Upper lobe of left lung (tissue), 6 donors: ENCODE measurements at regions not wholly inside any gene's neighbourhood (a gene's known extent, or its start where the extent isn't known, plus 50 kb on each side); places are given as distances from the start of the nearest gene placed in this dataset.

Source experiments
- ATAC-seq, 2 donors: fragments of 200-7000 bp; cut with Tn5 transposase; one replicate each; pipeline ENCODE4 v1.9.1; 2022; ENCODE audit warnings: mild to moderate bottlenecking in 2 of 2, moderate library complexity in 2 of 2; ENCODE audit not compliant: low FRiP score in 2 of 2
- DNase-seq, 2 donors: peaks; one replicate each; pipeline ENCODE4 v3.0.0-alpha.2; 2019 to 2020
- H3K27ac ChIP-seq, 4 donors: fragments of 200-600 bp; sonication (generic); one replicate each; pipeline ENCODE4 v1.5.1; 2016 to 2019
- H3K27me3 ChIP-seq, 4 donors: fragments of 200-600 bp; sonication (generic); one replicate each; pipeline ENCODE4 v1.5.1; 2017 to 2019
- H3K36me3 ChIP-seq, 4 donors: fragments of 200-600 bp; sonication (generic); one replicate each; pipeline ENCODE4 v1.5.1; 2016 to 2019
- H3K4me1 ChIP-seq, 4 donors: fragments of 200-600 bp; sonication (generic); one replicate each; pipeline ENCODE4 v1.5.1; 2018 to 2019
- H3K4me3 ChIP-seq, 4 donors: fragments of 200-600 bp; sonication (generic); one replicate each; pipeline ENCODE4 v1.5.1; 2017 to 2019; ENCODE audit warnings: mild to moderate bottlenecking in 2 of 4, moderate library complexity in 1 of 4
- H3K9me3 ChIP-seq, 4 donors: fragments of 200-600 bp; sonication (generic); one replicate each; pipeline ENCODE4 v1.5.1; 2018 to 2019
- EP300 ChIP-seq, 4 donors: sonication (generic); formaldehyde crosslinking; IDR thresholded peaks; one replicate each; pipeline ENCODE4 v1.5.1; 2017; ENCODE audit warnings: antibody characterized with exemption in 4 of 4, control low read depth in 2 of 4
- POLR2A ChIP-seq, 4 donors: fragments of 450-650 bp; IDR thresholded peaks; one replicate each; pipeline ENCODE4 v1.5.1; 2016 to 2017; ENCODE audit warnings: antibody characterized with exemption in 4 of 4, mild to moderate bottlenecking in 2 of 4
- POLR2AphosphoS5 ChIP-seq, 2 donors: sonication (generic); formaldehyde crosslinking; IDR thresholded peaks; one replicate each; pipeline ENCODE4 v1.5.1; 2017; ENCODE audit warnings: antibody characterized with exemption in 2 of 2
- WGBS, 2 donors: methylation state at CpG; one replicate each; pipeline ENCODE4 v1.1.5; 2017 to 2018; 5-methylcytosine and 5-hydroxymethylcytosine counted together
- TF ChIP-seq, protein P1 (sequence below), 6 experiments: fragments of 450-650 bp in 4 of 6; fragments of 200-600 bp in 2 of 6; sonication (generic) in 2 of 6; IDR thresholded peaks; one replicate each; pipeline ENCODE4 v1.5.1; 2016 to 2019; ENCODE audit warnings: antibody characterized with exemption in 6 of 6
- donor health status: DM: no; HTN: no; CAD: no; lungs with moderate emphysema.
- donor health status: DM: no; HTN: yes; CAD: no; lungs with severe emphysema.

- ATAC-seq (peak in 1 of 2 donors; percentile 37), DNase-seq (peak in 1 of 2 donors; percentile 20)
- no peak overlapping the region for H3K27ac ChIP-seq
- 75 to 100% methylated on average over 2 to 7 of the region's 7 CpGs for WGBS, 2 donors
- peaks cover 0 to 7% (median 4%) of the 10 kb centered on the region in 4 donors for H3K9me3 ChIP-seq
- H3K27me3 ChIP-seq: no peaks in the 10 kb centered on the region
- no peaks in the 10 kb centered on the region for H3K36me3 ChIP-seq
- no peaks in the 10 kb centered on the region for H3K4me1 ChIP-seq
- H3K4me3 ChIP-seq: no peak overlapping the region
- TF ChIP-seq EP300 (IDR thresholded peaks at IDR 0.05) (no peak), POLR2AphosphoS5 (IDR thresholded peaks at IDR 0.05) (no peak), POLR2A (IDR thresholded peaks at IDR 0.05) (no peak)
Measured at GRCh38 chr3:67774676-67775075, 120.3 kb upstream of the SUCLG2 start.

GRCh38 chr3:67765575-67765974 lies 111.2 kb upstream of the SUCLG2 start:
- H3K27ac ChIP-seq: no peak overlapping the region
- WGBS, 2 donors: 69 to 76% methylated on average over 2 of the region's 2 CpGs
- ATAC-seq (no peak), DNase-seq (no peak)
- no peaks in the 10 kb centered on the region for H3K27me3 ChIP-seq
- no peak for TF ChIP-seq POLR2A (IDR thresholded peaks at IDR 0.05)
- TF ChIP-seq, protein P1, sequence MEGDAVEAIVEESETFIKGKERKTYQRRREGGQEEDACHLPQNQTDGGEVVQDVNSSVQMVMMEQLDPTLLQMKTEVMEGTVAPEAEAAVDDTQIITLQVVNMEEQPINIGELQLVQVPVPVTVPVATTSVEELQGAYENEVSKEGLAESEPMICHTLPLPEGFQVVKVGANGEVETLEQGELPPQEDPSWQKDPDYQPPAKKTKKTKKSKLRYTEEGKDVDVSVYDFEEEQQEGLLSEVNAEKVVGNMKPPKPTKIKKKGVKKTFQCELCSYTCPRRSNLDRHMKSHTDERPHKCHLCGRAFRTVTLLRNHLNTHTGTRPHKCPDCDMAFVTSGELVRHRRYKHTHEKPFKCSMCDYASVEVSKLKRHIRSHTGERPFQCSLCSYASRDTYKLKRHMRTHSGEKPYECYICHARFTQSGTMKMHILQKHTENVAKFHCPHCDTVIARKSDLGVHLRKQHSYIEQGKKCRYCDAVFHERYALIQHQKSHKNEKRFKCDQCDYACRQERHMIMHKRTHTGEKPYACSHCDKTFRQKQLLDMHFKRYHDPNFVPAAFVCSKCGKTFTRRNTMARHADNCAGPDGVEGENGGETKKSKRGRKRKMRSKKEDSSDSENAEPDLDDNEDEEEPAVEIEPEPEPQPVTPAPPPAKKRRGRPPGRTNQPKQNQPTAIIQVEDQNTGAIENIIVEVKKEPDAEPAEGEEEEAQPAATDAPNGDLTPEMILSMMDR (IDR thresholded peaks at IDR 0.05): no peak
- TF ChIP-seq EP300 (IDR thresholded peaks at IDR 0.05): no peak
- TF ChIP-seq POLR2AphosphoS5 (IDR thresholded peaks at IDR 0.05): no peak
- no peaks in the 10 kb centered on the region for H3K36me3 ChIP-seq
- no peak overlapping the region for H3K4me3 ChIP-seq
- H3K4me1 ChIP-seq: no peaks in the 10 kb centered on the region
- peaks cover 0 to 10% (median 4%) of the 10 kb centered on the region in 4 donors for H3K9me3 ChIP-seq

DNA sequence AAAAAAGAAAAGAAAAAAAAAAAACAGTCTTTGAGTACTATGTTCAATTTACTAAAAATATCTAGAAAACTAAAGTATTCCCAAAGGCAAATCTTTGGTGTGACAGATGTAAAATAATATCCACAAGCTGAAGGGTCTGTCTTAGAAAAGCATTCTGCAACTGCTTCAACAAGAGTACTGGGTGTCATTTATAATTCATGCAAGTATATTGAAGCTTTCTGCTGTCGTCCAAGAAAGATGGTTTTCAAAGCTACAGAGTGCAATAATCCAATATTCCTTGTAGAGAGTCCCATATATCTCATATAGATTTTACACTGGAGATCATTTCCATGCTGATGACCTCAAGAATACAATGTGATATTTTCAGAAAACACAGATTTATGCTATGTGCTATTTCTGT lies 90.9 kb upstream of the SUCLG2 start:
- Histone ChIP-seq H3K27ac (no peak overlapping the region), H3K36me3 (no peaks in the 10 kb centered on the region), H3K9me3 (no peaks in the 10 kb centered on the region), H3K27me3 (no peaks in the 10 kb centered on the region), H3K4me1 (no peaks in the 10 kb centered on the region), H3K4me3 (no peak overlapping the region)
- 70 to 71% methylated on average over 1 of the region's 1 CpG for WGBS, 2 donors
- ATAC-seq: no peak
- TF ChIP-seq POLR2A (IDR thresholded peaks at IDR 0.05) (no peak), EP300 (IDR thresholded peaks at IDR 0.05) (no peak)
- DNase-seq: no peak

GRCh38 chr3:67744699-67745098 lies 90.3 kb upstream of the SUCLG2 start:
- Histone ChIP-seq H3K27me3 (no peaks in the 10 kb centered on the region), H3K4me1 (no peaks in the 10 kb centered on the region)
- DNase-seq: no peak

GRCh38 chr3:67739851-67740250 lies 85.4 kb upstream of the SUCLG2 start:
- Histone ChIP-seq H3K27ac (no peak overlapping the region), H3K27me3 (no peaks in the 10 kb centered on the region), H3K4me1 (no peaks in the 10 kb centered on the region), H3K9me3 (no peaks in the 10 kb centered on the region), H3K36me3 (no peaks in the 10 kb centered on the region), H3K4me3 (no peak overlapping the region)
- no peak for TF ChIP-seq POLR2AphosphoS5 (IDR thresholded peaks at IDR 0.05)
- no peak for TF ChIP-seq POLR2A (IDR thresholded peaks at IDR 0.05)
- TF ChIP-seq, protein P1 (IDR thresholded peaks at IDR 0.05): no peak
- TF ChIP-seq EP300 (IDR thresholded peaks at IDR 0.05): no peak
- DNase-seq: no peak
- ATAC-seq: no peak

More at GRCh38 chr3:67744699-67745098, 90.3 kb upstream of the SUCLG2 start:
- H3K9me3 ChIP-seq: no peaks in the 10 kb centered on the region
- no peaks in the 10 kb centered on the region for H3K36me3 ChIP-seq
- ATAC-seq: no peak
- H3K4me3 ChIP-seq: no peak overlapping the region
- H3K27ac ChIP-seq: no peak overlapping the region
- TF ChIP-seq POLR2AphosphoS5 (IDR thresholded peaks at IDR 0.05) (no peak), EP300 (IDR thresholded peaks at IDR 0.05) (no peak), POLR2A (IDR thresholded peaks at IDR 0.05) (no peak)
- TF ChIP-seq, protein P1 (IDR thresholded peaks at IDR 0.05): no peak
